AG04450 (cell line): ENCODE measurements at regions not wholly inside any gene's neighbourhood (a gene's known extent, or its start where the extent isn't known, plus 50 kb on each side); places are given as distances from the start of the nearest gene placed in this dataset.

Experiments
- CTCF ChIA-PET: fragments of 300-600, 350-600 bp; formaldehyde crosslinking; extraction: SDS; loops from one replicate; lab custom pipeline; 2022; ENCODE audit warnings: antibody characterized with exemption, inconsistent platforms; lab: Charles Lee
- POLR2A ChIA-PET: fragments of 350-600 bp; formaldehyde crosslinking; extraction: SDS; loops from one replicate; lab custom pipeline; 2021; ENCODE audit warnings: antibody characterized with exemption, inconsistent platforms; lab: Yijun Ruan, JAX
- DNase-seq: peaks from one replicate; pipeline ENCODE4 v3.0.0-alpha.2; 2011; ENCODE audit warnings: low read depth, low spot score
- H3K27ac ChIP-seq: one replicate; pipeline ENCODE4 v1.5.1; 2012; ENCODE audit warnings: low read depth, low read length, control low read depth
- H3K27me3 ChIP-seq: one replicate; pipeline ENCODE4 v1.6.0; 2012; ENCODE audit warnings: low read length; ENCODE audit not compliant: control insufficient read depth, insufficient read depth
- H3K4me3 ChIP-seq: 2 replicates; pipeline ENCODE4 v1.5.1; 2011; ENCODE audit warnings: mild to moderate bottlenecking, low read depth, low read length, control low read depth
- H3K9me3 ChIP-seq: 2 replicates; pipeline ENCODE4 v1.5.1; 2012; ENCODE audit warnings: low read length; ENCODE audit not compliant: control insufficient read depth, insufficient read depth
- CTCF ChIP-seq: IDR thresholded peaks from 2 replicates; pipeline ENCODE4 v1.5.1; 2011; ENCODE audit warnings: low read depth, low read length, control low read depth, inconsistent platforms

GRCh38 chr2:67219651-67220050 lies 177.5 kb upstream of the ETAA1 start:
- Histone ChIP-seq H3K27ac (no peak overlapping the region), H3K9me3 (no peaks in the 10 kb centered on the region), H3K4me3 (no peak overlapping the region), H3K27me3 (no peaks in the 10 kb centered on the region)
- no peak for TF ChIP-seq CTCF
- ChIA-PET POLR2A (no interaction called here), CTCF (interaction anchor here (0.9 to 2.6 kb wide), 3 partner anchors 15 to 791 kb away, joined by 3 to 13 read pairs (median 4); no protein-coding TSS in a partner anchor)
- no peak for DNase-seq

- no peaks in the 10 kb centered on the region for H3K9me3 ChIP-seq
- ChIA-PET POLR2A (no interaction called here), CTCF (interaction anchor here (1.2 kb wide), 1 partner anchor 101 kb away, joined by 3 read pairs; no protein-coding TSS in a partner anchor)
- no peak for TF ChIP-seq CTCF
- no peaks in the 10 kb centered on the region for H3K27me3 ChIP-seq
- H3K27ac ChIP-seq, result no peak overlapping the region
- no peak for DNase-seq
- no peak overlapping the region for H3K4me3 ChIP-seq
Observed at GRCh38 chr2:67221266-67221665, 175.9 kb upstream of the ETAA1 start.

GRCh38 chr2:67225287-67225973 lies 171.7 kb upstream of the ETAA1 start:
- POLR2A ChIA-PET, result no interaction called here
- no peaks in the 10 kb centered on the region for H3K9me3 ChIP-seq
- TF ChIP-seq CTCF, result no peak
- DNase-seq, result no peak
- no peak overlapping the region for H3K4me3 ChIP-seq
- H3K27me3 ChIP-seq, result no peaks in the 10 kb centered on the region
- no peak overlapping the region for H3K27ac ChIP-seq
- CTCF ChIA-PET, result interaction anchor here (1.0 to 2.1 kb wide), 3 partner anchors 9 to 426 kb away, joined by 3 to 5 read pairs (median 4); no protein-coding TSS in a partner anchor

GRCh38 chr2:67229706-67230105 lies 167.4 kb upstream of the ETAA1 start:
- no peak for TF ChIP-seq CTCF
- DNase-seq, result no peak
- Histone ChIP-seq H3K27me3 (no peaks in the 10 kb centered on the region), H3K9me3 (no peaks in the 10 kb centered on the region), H3K4me3 (no peak overlapping the region), H3K27ac (no peak overlapping the region)
- POLR2A ChIA-PET, result no interaction called here
- CTCF ChIA-PET, result no interaction called here

GRCh38 chr2:67232936-67233335 lies 164.2 kb upstream of the ETAA1 start:
- ChIA-PET POLR2A (no interaction called here), CTCF (interaction anchor here (1.9 kb wide), 1 partner anchor 392 kb away, joined by 5 read pairs; no protein-coding TSS in a partner anchor)
- H3K9me3 ChIP-seq, result no peaks in the 10 kb centered on the region
- no peak overlapping the region for H3K4me3 ChIP-seq
- TF ChIP-seq CTCF, result no peak
- DNase-seq, result no peak
- no peak overlapping the region for H3K27ac ChIP-seq
- no peaks in the 10 kb centered on the region for H3K27me3 ChIP-seq
